ENCODE measurements at regions not wholly inside any gene's neighbourhood (a gene's known extent, or its start where the extent isn't known, plus 50 kb on each side); places are given as distances from the start of the nearest gene placed in this dataset.

DNA sequence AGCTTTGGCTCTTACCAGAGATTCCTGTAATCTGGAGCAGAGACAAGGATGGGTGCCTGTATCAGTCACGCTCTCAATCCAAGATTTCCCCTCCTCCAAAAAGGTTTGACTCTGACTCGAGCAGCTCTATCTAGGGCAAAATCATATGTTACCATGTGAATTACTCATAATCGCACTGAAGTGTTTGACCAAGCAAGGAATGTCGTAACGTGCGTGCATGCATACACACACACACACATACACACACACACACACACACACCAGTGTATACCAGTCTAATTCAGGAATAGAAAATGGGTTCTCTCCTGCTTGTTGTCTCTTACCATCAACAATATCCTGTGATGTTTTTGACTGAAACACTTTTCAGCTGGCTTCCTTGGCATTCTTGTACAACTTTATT, 835.1 kb downstream of the KCNJ2 start:
- no peak overlapping the region for H2AFZ ChIP-seq (ENCODE audit: low read length)
- H4K20me1 ChIP-seq (ENCODE audit: insufficient read depth, low read length), result no peaks in the 10 kb centered on the region
- H3F3A ChIP-seq (ENCODE audit: insufficient read depth, low read length), result no peaks in the 10 kb centered on the region
- H3K9me3 ChIP-seq (ENCODE audit: low read length), result no peaks in the 10 kb centered on the region
- no peak overlapping the region for H3K27ac ChIP-seq (ENCODE audit: low read depth, low read length, poor library complexity, severe bottlenecking)
- TF ChIP-seq CTCF (IDR thresholded peaks at IDR 0.05; ENCODE audit: low read length), result no peak
- no peak for TF ChIP-seq EZH2 (IDR thresholded peaks at IDR 0.05; ENCODE audit: borderline replicate concordance, low read length)
- no peaks in the 10 kb centered on the region for H3K27me3 ChIP-seq (ENCODE audit: insufficient read depth, low read length)
- no peaks in the 10 kb centered on the region for H3K9me2 ChIP-seq (ENCODE audit: low read depth, low read length)
- H3K79me2 ChIP-seq (ENCODE audit: insufficient read depth, low read length), result no peaks in the 10 kb centered on the region
- no peaks in the 10 kb centered on the region for H3K4me1 ChIP-seq (ENCODE audit: insufficient read depth, low read length, severe bottlenecking)
- H3K4me2 ChIP-seq (ENCODE audit: low read length), result no peak overlapping the region
- no peak overlapping the region for H3K9ac ChIP-seq (ENCODE audit: low read length)
- H3K4me3 ChIP-seq (ENCODE audit: low read depth, low read length, poor library complexity, severe bottlenecking), result no peak overlapping the region
- no peaks in the 10 kb centered on the region for H3K36me3 ChIP-seq (ENCODE audit: insufficient read depth, low read length)

GRCh38 chr17:71011391-71011790, 842.1 kb downstream of the KCNJ2 start:
- H3K9me3 ChIP-seq (ENCODE audit: low read length), result no peaks in the 10 kb centered on the region

GRCh38 chr17:71019699-71020098, 850.4 kb downstream of the KCNJ2 start:
- Histone ChIP-seq H3F3A (ENCODE audit: insufficient read depth, low read length) (no peaks in the 10 kb centered on the region), H3K9ac (ENCODE audit: low read length) (no peak overlapping the region), H3K36me3 (ENCODE audit: insufficient read depth, low read length) (no peaks in the 10 kb centered on the region), H3K9me2 (ENCODE audit: low read depth, low read length) (no peaks in the 10 kb centered on the region), H3K9me3 (ENCODE audit: low read length) (no peaks in the 10 kb centered on the region), H2AFZ (ENCODE audit: low read length) (no peak overlapping the region), H3K27ac (ENCODE audit: low read depth, low read length, poor library complexity, severe bottlenecking) (no peak overlapping the region), H3K4me2 (ENCODE audit: low read length) (no peak overlapping the region), H3K4me1 (ENCODE audit: insufficient read depth, low read length, severe bottlenecking) (no peaks in the 10 kb centered on the region), H3K79me2 (ENCODE audit: insufficient read depth, low read length) (no peaks in the 10 kb centered on the region), H3K27me3 (ENCODE audit: insufficient read depth, low read length) (no peaks in the 10 kb centered on the region), H4K20me1 (ENCODE audit: insufficient read depth, low read length) (no peaks in the 10 kb centered on the region), H3K4me3 (ENCODE audit: low read depth, low read length, poor library complexity, severe bottlenecking) (no peak overlapping the region)
- TF ChIP-seq EZH2 (IDR thresholded peaks at IDR 0.05; ENCODE audit: borderline replicate concordance, low read length), result no peak
- no peak for TF ChIP-seq CTCF (IDR thresholded peaks at IDR 0.05; ENCODE audit: low read length)

More at GRCh38 chr17:71011391-71011790, 842.1 kb downstream of the KCNJ2 start:
- H3K36me3 ChIP-seq (ENCODE audit: insufficient read depth, low read length), result no peaks in the 10 kb centered on the region
- H2AFZ ChIP-seq (ENCODE audit: low read length), result no peak overlapping the region
- H3K4me1 ChIP-seq (ENCODE audit: insufficient read depth, low read length, severe bottlenecking), result no peaks in the 10 kb centered on the region
- no peak overlapping the region for H3K4me3 ChIP-seq (ENCODE audit: low read depth, low read length, poor library complexity, severe bottlenecking)
- H4K20me1 ChIP-seq (ENCODE audit: insufficient read depth, low read length), result no peaks in the 10 kb centered on the region
- no peak for TF ChIP-seq EZH2 (IDR thresholded peaks at IDR 0.05; ENCODE audit: borderline replicate concordance, low read length)
- no peak for TF ChIP-seq CTCF (IDR thresholded peaks at IDR 0.05; ENCODE audit: low read length)
- H3K27me3 ChIP-seq (ENCODE audit: insufficient read depth, low read length), result no peaks in the 10 kb centered on the region
- H3K9me2 ChIP-seq (ENCODE audit: low read depth, low read length), result no peaks in the 10 kb centered on the region
- H3K79me2 ChIP-seq (ENCODE audit: insufficient read depth, low read length), result no peaks in the 10 kb centered on the region
- H3K4me2 ChIP-seq (ENCODE audit: low read length), result no peak overlapping the region
- H3F3A ChIP-seq (ENCODE audit: insufficient read depth, low read length), result no peaks in the 10 kb centered on the region
- H3K9ac ChIP-seq (ENCODE audit: low read length), result no peak overlapping the region
- H3K27ac ChIP-seq (ENCODE audit: low read depth, low read length, poor library complexity, severe bottlenecking), result no peak overlapping the region

Data from OCI-LY1 (cell line).